HG03439 (cell line): ENCODE measurements at regions not wholly inside any gene's neighbourhood (a gene's known extent, or its start where the extent isn't known, plus 50 kb on each side); places are given as distances from the start of the nearest gene placed in this dataset.

Source experiments
- ATAC-seq: cut with Tn5 transposase; IDR thresholded peaks from one replicate; pipeline ENCODE4 v1.9.1; 2021; ENCODE audit warnings: mild to moderate bottlenecking, moderate library complexity; ENCODE audit not compliant: unreplicated experiment

DNA sequence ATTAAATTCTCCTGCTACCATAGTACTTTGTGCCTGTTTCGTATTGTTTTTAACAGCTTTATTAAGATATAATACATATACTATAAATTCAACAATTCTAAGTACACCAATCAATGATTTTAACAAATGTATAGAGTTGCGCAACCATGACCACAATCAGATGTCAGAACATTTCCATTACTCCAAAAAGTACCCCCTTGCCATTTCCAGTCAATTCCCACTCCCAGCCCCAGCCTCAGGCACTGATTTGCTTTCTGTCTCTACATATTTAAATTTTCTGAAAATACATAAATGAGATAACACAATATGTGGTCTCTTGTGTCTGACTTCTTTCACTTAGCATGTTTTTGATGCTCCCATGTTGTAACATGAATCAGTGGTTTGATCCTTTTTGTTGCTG lies 193.9 kb downstream of the FIGN start:
- ATAC-seq = no peak

GRCh38 chr2:163541495-163541894 lies 194.3 kb downstream of the FIGN start:
- ATAC-seq = no peak

GRCh38 chr2:163528640-163529217 lies 207.1 kb downstream of the FIGN start:
- ATAC-seq = no peak

DNA sequence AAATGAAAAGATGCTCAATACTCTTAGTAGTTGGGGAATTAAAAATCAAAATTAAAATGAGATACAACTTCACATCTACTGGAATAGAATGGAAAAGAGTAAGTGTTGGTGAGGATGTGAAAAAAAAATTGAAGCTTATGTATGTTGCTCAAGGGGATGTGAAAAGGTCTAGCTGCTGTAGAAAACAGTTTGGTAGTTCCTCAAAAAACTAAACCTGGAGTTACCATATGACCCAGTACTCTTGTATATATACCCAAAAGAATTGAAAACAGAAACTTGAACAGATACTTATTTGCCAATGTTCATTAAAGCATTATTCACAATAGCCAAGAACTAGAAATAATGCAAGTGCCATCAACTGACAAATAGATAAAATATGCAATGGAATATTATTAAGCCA lies 208.4 kb downstream of the FIGN start:
- ATAC-seq = no peak

DNA sequence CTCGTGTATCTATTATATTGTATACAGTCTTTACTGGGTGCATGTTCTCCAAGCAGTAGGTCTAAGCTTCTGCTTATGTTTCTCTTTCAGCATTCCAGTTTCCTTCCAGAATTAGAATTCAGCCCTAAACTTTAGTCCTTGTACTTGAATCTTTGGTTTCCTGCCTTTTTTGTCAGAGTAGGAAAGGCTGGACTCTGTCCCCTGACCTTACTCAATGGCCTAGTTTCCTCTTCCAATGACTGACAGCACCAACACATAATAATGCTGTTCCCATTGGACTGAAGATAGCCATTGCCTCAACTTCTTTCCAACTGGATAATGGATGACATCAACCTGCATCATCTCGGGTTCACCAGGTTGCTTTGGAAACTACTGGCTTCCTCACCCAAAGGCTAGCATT lies 217.0 kb downstream of the FIGN start:
- no peak for ATAC-seq

- no peak for ATAC-seq
These were observed 220.0 kb downstream of the FIGN start for GRCh38 chr2:163515836-163516235.

DNA sequence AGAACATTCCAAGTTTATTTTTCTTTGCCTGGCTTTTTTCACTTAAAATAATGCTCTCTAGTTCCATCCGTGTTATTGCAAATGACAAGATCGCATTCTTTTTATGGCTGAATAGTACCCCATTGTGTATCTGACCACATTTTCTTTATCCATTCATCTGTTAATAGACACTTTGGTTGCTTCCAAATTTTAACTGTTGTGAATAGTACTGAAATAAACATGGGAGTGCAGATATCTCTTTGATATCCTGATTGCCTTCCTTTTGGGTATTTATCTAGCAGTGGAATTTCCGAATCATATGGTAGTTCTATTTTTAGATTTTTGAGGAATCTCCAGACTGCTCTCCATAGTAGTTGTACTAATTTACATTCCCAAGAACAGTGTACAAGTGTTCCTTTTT lies 230.5 kb downstream of the FIGN start:
- ATAC-seq = no peak

DNA sequence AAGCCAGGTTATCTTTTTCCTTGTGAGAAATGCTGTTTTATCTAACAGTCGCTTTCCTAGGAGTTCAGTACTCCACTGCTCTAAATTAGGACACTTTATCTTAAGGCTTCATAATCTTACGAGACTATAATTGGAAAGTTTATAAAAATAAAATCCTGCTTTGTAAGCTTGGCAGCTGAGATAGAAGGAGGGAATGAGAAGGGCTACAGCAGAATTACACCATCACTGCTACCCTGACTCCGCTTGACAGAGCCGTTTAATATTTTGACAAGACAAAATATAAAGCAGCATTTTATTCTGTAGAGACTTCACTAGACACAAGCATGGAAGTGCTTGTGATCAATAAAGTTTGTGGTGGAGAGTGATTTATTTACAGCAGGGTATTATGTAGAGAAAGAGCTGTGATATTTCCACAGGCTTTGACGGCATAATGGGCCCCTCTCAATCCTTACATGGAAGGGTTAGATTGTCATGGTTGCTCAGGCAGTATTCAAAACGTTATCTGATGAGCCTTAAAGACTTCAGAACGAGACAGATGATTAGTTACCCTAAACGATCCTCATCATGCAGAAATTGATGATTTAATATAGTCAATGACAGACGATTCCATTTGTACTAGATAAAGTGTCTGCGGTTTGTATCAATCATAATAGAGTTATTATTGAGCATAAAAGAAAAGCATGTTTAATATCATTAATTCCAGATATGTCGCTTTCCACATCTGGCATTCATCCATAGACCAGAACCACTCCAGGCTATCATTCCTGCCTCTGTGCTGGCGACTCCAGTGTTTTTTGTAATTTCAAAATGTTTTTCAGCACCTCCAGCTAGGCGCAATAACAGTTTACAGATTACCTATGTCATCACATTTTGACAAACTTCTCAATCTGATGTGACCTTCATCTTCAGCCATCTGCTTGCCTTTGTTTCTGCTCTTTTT lies 242.2 kb downstream of the FIGN start:
- ATAC-seq = no peak

- ATAC-seq = no peak
These were observed 244.0 kb downstream of the FIGN start for GRCh38 chr2:163491850-163492249.

GRCh38 chr2:163490281-163490680 lies 245.5 kb downstream of the FIGN start:
- ATAC-seq = no peak

- no peak for ATAC-seq
These were observed 254.3 kb downstream of the FIGN start for GRCh38 chr2:163481515-163481914.

- ATAC-seq = no peak
These were observed 256.2 kb downstream of the FIGN start for GRCh38 chr2:163479599-163479998.

DNA sequence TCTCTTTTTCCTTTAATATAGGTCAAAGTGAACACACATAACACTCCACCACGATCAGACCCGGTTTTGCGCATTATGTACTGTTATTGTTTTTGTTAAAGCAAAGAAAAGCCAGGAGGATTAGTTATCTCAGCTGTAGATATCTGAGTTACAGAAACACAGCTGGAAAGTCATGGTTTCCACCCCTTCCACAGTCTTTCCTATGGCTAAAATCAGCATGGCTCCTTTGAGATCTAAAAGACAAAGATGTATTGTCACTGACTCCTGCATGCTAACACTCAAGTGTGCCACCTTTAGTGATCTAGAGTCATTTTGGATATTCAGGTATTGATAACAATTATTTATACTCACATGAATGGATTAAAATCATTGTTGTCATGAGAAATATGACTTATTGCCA lies 260.0 kb downstream of the FIGN start:
- ATAC-seq = no peak

DNA sequence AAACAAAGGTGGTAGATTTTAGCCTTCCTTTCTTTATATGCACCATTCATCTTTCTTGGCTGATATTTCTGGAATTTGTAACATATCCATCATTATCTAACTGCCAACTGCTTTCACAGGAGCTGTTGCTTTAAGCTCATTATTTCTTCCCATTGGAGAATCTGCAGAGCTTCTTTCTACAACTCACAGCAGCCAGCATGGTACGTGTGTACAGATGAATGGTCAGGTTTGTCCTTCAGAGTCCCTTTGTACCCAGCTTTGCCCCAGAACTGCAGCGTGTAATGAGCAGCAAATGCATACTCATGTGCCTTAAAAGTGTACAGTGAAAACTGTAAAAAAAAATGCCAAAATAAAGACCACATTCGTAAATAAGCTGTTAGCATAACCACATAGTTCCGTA lies 260.9 kb downstream of the FIGN start:
- ATAC-seq = no peak

- ATAC-seq = no peak
These were observed 261.5 kb downstream of the FIGN start for GRCh38 chr2:163474319-163474744.

GRCh38 chr2:163471947-163472346 lies 263.9 kb downstream of the FIGN start:
- no peak for ATAC-seq

DNA sequence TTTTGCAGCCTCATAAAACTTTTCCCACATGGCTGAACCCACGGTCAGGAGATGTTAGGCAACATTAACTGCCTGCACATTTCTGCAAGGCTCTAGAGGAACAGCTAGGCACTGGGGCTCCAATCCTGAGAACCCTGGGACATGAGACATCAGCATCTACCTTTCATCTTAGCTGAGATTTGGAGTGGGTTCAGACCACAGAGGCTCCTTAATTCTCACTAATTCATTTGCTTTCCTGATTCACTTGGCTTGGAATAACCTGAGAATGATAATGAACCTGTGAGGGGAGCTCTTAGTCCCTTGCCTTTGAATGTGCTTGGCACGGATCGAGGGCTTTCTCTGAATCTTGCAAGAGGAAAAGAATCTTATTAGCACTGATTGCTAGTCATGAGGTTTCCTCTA lies 266.2 kb downstream of the FIGN start:
- ATAC-seq = no peak

GRCh38 chr2:163467251-163467630 lies 268.6 kb downstream of the FIGN start:
- no peak for ATAC-seq

GRCh38 chr2:163466331-163467250 lies 269.2 kb downstream of the FIGN start:
- no peak for ATAC-seq

- no peak for ATAC-seq
These were observed 270.4 kb downstream of the FIGN start for GRCh38 chr2:163465440-163465839.

- ATAC-seq = no peak
These were observed 272.4 kb downstream of the FIGN start for GRCh38 chr2:163463411-163463810.
